ENCODE measurements at regions not wholly inside any gene's neighbourhood (a gene's known extent, or its start where the extent isn't known, plus 50 kb on each side); places are given as distances from the start of the nearest gene placed in this dataset.
"Not testable (repeated sequence)": the region's sequence is repeated elsewhere in the genome, so short reads cannot be mapped to it uniquely, and the experiment has no call there.

DNA sequence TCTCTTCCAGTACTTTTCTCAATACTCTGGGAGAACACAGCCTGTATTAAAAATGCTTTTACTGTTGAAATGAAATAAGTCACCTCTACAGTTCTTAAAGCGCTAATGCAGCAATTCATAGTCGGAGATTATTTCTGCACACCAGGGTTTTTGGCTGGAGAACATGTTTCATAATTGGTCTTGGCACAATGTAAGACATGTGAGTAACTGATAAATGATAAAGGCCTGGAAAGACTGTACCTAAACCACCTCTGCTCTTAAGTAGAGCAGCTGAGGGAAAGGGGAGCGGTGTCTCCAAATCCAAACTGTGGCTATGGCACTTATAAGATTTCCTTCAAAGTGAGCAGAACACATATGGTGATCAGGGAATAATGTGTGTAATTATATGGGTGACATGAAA lies 390.3 kb upstream of the MBL2 start:
- no peak for DNase-seq

DNA sequence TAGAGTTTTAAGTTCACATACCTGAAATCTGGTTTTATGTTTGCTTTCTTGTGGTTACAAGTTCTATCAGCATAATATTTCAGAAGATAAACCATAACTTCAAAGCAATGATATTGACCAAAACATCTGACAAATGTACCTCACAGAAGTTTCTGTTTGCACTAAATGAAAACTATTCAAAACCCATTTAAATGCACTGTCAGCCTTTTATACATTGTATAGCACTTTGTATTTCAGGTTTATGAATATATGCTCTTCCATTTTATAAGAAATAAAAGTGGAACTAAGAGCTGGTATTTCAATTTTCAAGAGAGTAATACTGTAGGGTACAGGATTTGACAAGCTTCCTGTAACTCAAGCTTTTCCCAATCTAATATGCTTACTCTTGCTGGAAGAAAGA lies 388.6 kb upstream of the MBL2 start:
- no peak for DNase-seq

DNA sequence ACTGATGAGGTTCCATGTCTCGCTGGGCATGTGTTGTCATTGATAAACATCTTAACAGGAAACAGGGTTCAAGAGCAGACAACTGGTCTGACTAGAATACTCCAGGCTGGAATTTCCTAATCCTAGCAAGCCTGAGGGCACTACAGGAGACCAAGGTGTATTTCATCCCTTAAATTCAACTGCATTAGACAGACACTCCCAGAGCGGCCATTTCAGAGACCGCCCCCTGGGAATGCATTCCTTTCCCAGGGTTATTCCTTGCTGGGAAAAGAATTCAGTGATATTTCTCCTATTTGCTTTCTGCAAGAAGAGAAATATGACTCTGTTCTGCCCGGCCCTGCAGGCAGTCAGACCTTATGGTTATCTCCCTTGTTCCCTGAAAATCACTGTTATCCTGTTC lies 383.1 kb upstream of the MBL2 start:
- not testable (repeated sequence) for DNase-seq

DNA sequence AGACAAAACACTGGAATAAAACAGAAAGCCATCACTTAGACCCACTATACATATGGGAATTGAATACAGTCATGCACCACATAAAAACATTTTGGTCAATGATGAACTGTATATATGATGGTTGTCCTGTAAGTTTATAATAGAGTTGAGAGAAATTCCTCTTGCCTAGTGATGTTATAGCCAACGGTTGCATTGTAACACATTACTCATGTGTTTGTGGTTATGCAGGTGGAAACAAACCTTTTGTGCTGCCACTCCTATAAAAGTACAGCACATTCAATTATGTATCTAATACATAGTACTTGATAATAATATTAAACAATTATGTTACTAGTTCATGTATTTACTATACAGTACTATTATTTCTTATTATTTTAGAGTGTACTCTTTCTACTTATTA lies 381.2 kb upstream of the MBL2 start:
- DNase-seq, result no peak

DNA sequence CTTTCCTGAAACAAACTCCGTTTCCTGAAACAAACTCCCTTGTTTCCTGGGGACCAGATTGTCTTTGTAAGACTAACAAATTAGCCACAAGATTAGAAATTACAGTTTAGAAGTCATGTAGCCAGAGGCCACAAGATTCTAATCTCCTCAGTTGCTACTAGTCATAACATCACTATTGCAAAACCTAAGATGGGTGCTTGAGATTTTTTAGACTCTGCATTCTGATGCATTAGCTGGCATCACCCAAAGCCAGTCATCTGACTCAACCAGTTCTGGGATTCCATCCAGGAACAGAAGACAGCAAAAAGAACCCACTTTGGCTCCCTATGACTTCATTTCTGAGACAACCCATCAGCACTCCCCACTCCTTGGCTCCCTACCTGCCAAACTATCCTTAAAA lies 367.9 kb upstream of the MBL2 start:
- DNase-seq, result no peak

DNA sequence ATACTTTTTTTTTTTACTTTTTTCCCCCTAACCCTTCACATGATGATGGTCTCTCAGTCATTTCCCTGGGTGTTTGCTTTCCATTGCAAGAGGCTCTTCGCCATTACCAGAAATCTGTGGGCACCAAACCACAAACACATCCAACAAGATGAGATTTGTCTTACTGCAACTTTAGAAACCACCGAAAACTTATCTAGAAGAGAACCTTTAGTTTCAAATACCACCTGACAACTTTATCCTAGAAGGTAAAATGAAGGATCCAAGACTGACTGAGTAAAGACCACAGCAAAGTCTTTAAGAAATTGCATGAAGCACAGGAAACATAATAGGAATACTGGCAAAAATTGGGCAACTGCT lies 363.3 kb upstream of the MBL2 start:
- DNase-seq, result no peak

DNA sequence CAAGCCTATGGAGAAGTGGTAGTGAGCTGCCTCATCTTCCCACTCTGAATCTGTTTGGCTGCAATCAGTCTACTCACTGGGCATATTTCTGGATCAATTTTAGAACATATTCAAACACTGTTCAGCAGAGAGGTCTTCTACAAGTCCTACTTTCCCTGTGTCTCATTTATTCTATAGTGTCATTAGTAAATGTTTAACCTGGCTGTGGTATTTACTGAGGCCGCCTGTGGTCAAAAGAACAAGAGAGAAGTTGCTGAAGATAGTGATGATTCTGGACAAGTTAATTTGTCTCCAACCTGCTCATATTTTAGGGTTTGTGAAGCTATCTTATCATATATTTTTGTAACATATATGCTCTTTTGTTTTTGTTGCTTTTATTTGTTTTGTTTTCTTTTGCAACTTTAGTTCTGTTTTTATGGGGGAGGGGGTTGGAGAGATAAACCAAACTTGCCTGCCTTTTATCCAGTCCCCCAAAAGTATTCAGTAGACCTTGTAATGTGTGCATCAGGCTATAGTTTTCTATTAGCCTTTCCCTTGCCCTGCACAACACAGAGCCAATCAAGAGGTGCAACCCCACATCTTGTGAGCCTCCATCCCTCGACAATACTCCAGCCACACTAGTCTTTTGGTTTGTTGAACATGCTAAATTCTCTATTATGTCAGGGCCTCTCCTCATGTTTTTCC lies 362.8 kb upstream of the MBL2 start:
- DNase-seq, result no peak

DNA sequence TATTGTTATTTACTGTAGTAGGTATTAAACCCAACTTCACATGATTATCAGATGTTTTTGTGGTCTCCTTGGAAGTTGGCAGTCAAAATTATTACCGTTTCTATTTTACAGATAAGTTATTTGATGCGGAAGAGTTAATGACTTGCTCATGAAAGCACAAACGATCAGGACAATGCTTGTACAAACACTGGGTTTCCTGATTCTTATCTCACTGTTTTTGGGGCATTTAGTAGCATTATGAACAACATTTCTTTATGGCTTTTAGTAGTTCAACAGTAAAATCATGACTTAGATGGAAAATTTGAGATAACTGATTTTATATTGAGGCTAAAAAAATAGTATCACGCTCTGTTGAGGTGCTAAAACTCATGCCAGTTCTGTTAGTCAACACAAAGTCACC lies 361.5 kb upstream of the MBL2 start:
- no peak for DNase-seq

DNA sequence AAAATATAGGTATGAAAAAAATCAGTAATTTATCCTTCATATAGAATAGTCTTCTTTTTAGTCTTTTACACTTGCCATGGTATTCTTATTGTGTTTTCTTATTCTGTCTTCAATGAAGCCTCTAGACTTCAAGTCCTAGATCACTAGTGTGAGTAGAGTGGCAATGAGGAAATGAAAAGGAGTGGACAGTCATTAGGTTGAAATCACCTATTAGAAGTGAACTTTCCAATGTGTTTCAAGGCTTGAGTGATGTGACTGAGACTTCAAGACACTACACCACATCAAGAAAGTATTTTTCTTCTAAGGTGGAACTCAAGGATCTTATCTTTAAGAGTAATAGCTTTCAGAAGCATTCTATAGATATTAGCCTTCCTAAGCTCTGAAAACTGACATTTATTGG lies 357.8 kb upstream of the MBL2 start:
- DNase-seq, result no peak

DNA sequence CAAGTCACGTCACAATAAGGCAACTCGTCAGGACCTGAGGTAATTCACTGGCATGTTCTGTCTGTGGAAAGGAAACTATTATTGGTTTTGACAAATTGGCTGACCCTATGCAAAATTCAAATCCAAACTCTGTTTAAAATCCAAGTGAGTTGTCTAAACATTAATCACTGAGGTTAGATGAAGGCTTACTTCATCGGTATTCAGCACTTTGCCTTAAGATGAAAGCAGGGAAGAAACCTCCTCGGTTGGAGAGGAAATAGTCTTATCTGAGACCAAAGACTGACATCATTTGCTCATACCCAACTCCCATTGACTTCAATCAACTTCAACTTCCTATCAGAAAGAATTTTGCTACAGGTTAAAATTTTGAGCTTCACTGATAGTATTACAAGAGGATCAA lies 355.1 kb upstream of the MBL2 start:
- DNase-seq, result no peak

DNA sequence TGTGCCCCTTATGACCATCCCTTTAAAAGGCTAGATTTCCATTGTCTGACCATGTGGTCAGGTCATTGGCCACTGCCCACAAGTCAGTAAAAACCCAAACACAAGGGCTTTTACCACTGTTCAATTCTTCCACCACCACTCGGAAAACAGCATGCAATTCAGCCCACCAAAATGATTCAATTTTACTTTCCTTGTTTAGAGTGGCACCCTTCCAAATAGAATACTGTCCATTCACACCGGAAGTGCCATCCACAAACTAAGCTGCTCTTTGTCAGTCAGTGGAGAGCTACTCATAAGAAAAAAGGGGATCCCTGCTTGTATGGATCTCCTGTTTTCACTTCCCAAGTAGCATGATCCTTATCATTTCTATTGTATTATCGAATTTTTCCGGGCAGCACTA lies 350.7 kb upstream of the MBL2 start:
- DNase-seq, result no peak

DNA sequence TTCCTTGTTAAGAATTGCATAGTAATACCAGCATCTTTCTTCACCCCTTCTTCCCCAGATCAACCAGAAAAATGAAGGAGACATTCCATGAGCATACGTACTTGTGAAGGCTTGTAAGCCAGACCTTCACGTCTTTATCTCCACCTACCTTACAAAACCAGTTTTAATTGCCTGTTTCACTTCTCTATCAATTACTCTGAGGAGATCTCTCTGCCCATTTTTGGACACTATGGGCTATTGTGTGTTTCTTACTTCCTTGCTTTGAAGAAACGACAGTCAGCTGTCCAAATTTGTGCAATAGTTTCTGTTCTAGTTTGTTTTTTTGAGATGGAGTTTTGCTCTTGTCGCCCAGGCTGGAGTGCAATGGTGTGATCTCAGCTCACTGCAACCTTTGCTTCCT lies 349.7 kb upstream of the MBL2 start:
- no peak for DNase-seq

DNA sequence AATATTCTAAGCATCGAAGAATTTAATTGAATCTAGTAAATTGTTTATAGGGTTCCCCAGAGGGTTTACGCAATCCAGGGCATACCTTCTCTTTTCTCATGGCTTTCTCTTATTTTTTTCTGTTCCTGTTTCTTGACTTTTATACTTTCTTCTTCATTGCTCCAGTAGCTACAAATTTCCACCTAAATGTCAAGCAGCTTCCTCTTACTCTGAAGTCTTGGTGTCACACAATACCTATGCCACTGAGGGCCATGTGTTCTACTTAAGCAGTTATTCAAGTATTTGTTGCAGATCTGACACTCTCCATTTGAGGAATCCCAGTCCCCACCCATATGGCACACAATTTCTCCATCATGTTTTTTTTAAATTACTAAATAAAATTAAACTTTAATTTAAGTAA lies 343.1 kb upstream of the MBL2 start:
- no peak for DNase-seq

DNA sequence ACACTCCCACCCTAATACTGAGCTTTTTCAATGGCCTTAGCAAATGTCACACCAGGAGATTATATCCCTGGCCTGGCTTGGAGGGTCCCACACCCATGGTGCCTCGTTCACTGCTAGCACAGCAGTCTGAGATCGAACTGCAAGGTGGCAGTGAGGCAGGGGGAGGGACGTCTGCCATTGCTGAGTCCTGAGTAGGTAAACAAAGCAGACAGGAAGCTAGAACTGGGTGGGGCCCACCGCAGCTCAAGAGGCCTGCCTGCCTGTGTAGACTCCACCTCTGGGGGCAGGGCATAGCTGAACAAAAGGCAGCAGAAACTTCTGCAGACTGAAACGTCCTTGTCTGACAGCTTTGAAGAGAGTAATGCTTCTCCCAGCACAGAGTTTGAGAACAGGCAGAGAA lies 338.9 kb upstream of the MBL2 start:
- no peak for DNase-seq

DNA sequence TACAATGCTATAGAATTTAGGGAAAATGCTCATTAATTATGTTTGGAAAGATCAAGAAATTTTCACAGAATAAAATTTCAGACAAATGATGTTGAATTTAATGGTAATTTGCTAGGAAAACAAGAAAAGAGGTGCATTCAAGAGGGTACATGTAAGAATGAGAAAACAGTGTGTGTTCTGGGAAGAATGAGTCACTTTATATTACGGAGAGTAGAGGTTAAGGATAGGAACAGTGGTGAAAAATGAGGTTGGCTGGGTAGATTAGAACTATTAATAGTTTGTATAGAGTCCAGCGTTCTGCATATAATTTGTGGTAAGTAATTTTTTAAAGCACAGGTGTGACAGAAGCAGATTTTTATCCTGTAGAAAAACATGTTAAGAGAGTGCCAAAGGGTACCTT lies 336.7 kb upstream of the MBL2 start:
- no peak for DNase-seq

DNA sequence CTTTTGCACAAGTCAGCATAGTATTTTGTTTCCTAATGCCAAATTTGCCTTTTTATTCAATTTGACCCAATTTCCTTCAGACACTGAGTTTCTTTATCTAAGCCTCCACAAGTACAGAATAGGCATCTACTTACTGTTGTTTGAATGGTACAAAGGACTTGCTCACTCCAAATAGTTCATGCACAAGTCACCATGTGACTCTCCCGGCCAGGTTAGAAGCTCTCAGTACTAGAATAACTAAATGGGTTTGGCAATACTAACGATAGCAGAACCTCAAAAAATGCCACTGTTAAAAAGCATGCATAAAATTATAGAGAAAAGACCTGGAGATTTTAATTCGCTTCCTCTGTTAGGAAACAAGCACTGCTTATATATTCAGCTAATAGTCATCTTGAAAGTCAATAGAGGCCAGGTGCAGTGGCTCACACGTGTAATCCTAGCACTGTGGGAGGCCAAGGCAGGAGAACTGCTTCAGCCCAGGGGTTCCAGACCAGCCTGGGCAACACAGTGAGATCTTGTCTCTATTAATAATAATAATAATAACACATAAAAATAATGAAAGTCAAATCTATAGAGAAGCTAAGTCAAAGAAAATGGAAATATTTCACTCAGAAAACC lies 335.8 kb upstream of the MBL2 start:
- no peak for DNase-seq

DNA sequence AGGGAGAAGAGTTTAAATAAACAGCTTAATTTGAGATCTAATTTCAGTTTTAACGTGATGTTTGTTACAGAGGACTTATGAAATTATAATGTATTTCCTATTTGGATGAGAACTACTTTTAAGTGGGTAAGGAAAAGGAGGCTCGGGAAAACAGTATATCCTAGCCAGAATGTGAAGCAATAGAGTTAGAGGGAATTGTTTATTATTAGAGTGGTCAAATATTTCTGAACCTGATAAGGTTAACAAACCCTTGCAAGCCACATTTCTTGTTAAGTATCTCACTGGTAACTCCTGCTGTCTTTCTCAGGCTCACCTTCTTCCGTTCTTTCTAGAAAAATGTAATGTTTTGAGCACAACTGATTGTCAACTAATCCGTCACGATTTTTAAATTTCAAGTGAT lies 335.1 kb upstream of the MBL2 start:
- DNase-seq, result no peak

DNA sequence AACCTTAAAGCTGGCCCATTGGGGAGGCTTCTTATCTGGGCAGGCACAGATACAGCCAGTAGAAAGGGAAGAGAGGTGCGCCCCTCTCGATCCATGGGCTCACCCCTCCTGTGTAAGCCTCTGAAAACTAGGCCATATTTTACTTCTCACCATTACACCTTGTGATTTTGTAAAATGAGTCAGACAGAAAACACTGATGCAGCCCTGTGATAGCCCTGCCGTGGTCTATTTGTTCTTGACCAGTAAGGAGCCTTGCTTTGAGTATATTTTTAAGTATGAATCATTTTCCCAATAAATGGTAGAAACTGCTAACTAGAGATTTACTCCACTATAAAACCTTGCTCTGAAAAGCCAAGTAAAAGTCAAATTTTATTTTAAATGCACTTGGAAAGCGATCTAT lies 329.8 kb upstream of the MBL2 start:
- DNase-seq, result no peak

DNA sequence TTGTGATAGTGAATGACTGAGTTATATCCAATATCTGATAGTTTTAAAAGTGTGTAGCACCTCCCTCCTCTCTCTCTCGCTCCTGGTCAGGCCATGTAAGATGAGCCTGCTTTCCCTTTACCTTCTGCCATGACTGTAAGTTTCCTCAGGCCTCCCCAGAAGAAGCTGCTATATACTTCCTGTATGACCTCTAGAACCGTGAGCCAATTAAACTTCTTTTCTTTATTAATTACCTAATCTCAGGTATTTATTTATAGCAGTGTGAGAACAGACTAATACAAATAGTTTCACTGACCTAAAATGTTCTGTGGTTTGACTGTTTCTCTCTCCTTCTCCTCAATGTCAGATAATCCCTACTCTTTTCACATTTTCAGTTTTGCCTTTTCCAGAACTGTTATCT lies 321.3 kb upstream of the MBL2 start:
- no peak for DNase-seq

DNA sequence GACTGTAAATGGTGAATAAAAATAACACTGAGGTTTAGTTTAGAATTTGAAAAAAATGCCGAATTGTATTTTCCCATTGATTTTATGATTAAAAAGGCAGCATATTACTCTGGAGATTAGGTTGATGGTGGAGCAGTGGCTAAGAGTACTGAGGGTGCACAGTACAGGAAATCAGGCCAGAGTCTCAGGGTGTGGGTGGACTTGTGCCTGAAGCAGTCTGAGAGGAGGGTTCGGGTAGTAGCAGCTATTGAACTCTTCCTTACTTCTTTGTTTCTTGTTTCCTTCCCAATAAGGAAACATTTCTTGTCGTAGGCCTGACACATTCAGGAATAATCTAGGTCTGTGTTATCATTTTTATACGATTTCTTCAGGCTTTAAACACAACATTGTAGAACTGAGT lies 319.0 kb upstream of the MBL2 start:
- no peak for DNase-seq

DNA sequence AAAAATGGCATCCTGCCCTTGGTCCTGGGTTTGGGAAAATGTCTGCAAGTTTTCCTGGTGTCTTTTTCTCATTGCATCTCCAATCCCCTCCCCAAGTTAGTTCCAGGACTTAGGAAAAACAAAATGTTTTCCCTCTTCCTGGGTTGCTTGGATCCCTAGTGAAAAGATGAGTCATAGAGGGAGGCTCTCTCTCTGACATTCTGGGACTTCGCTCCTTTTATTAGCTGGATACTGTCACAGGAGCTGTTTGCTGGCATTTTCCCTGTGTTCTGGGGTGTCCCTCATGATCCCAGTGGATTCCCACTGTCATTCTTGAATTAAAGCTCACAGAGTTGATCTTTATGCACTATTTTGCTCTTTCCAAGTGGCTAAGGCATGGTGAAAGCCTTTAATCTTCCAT lies 316.4 kb upstream of the MBL2 start:
- DNase-seq, result no peak

DNA sequence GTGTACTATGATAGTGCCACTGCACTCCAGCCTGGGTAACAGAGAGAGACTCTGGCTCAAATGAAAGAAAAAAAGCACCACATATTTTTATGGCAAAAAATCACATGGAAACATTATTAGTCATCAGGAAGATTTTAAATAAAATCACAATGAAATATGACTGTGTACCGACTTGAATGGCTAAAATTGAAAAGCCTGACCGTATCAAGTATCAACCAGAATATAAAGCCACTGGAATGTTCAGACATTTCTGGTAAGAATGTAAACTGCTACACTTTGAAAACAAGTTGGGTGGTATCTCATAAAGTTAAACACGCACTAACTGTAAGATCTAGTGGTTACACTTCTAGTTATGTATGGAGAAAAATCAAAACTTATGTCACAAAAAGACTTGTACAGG lies 306.7 kb upstream of the MBL2 start:
- no peak for DNase-seq

DNA sequence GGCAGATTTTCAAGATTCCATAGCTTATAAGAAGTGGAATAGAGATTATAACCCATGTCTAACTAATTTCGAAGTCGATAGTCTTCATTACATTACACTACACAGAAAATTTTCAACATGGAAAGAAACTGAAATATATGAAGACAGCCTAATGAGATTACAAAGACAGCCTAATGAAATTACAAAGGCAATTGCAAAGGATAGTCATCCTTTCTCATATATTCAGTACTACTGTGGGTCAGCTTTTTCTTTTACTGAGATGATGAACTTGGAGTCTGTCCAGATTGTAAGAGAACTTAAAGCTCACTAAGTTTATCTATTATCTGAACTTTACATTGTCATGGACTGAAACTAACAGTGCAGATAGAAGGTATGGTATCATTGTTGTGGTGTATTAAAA lies 304.4 kb upstream of the MBL2 start:
- no peak for DNase-seq

DNA sequence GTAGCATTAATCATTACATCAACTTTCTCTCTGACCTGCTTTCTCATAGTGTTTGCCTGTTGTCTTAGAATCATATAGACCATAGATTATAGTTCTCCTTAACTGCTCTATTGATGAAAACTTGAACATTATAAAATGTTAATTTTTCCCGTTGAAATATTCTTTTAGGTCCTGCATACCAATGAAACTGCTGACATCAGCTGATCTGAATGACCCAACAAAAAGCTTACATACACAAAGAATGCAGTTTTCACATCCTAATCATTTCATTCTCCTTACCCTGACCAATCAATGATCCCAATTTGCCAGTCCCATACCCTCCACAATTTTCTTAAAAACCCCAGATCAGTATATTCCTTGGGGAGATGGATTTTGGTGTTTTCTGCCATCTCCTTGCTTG lies 302.9 kb upstream of the MBL2 start:
- no peak for DNase-seq

DNA sequence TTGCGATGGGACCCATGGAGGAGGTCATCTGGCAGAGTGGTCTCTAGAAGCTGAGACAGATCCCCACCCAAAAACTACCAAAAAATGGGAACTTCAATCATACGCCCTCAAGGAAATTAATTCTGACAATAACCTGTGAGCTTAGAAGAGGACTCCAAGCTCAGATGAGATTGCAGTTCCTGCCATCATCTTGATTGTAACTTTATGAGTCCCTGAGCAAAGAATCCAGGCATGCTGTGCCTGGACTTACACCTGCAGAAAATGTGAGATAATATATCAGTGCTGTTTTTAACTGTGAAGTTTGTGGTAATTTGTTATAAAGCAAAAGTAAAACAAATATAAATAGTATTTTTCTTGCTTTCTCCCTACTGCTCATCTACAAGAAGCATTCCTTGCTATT lies 299.6 kb upstream of the MBL2 start:
- no peak for DNase-seq

Data from tongue (tissue), 1 donor.